Stimulated activated naive CD4-positive, alpha-beta T cell (primary cell): ENCODE measurements at regions not wholly inside any gene's neighbourhood (a gene's known extent, or its start where the extent isn't known, plus 50 kb on each side); places are given as distances from the start of the nearest gene placed in this dataset.
"Not testable (repeated sequence)": the region's sequence is repeated elsewhere in the genome, so short reads cannot be mapped to it uniquely, and the experiment has no call there.

Source experiments
- DNase-seq, 6 experiments: peaks; one replicate each; lab custom pipeline; 2025; lab: John Stamatoyannopoulos, UW

DNA sequence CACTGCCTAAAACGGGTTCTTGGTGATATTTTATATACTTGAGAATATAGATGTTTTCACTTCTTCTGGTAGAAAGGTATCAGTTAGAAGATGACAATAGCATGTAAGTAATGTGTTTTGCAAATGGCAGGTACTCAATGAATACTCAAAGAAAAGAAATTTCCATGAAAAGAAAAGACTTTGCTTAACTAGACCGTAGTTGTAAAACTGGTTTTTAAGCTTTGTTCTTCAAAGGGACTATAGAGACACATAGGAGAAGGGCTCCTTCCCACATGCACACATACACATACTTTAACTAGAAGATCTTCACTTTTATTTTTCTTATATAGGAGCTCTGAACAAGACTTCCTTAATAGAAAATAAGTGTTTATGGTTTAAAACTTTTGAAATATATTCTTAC lies 215.3 kb upstream of the RND3 start:
- no peak for DNase-seq

- no peak for DNase-seq
Measured at GRCh38 chr2:150700666-150701580, 213.5 kb upstream of the RND3 start.

DNA sequence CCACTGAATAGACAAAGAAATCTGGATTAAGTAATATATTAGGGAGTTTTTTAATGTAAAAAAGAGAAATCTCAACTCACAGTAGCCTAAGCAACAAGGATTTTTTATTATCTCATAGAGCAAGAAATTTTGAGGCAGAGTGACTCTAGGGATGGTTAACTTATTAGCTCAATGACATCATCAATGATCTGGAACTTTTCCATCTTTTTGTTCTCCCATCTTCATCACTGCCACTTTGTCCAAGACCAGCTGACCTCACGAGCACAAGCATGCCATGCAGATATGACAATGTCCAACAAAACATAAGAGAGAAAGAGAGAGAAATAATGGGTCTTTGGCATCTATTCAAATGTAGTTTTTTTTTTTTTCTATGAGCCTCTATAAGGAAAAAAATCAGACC lies 211.8 kb upstream of the RND3 start:
- DNase-seq = no peak

DNA sequence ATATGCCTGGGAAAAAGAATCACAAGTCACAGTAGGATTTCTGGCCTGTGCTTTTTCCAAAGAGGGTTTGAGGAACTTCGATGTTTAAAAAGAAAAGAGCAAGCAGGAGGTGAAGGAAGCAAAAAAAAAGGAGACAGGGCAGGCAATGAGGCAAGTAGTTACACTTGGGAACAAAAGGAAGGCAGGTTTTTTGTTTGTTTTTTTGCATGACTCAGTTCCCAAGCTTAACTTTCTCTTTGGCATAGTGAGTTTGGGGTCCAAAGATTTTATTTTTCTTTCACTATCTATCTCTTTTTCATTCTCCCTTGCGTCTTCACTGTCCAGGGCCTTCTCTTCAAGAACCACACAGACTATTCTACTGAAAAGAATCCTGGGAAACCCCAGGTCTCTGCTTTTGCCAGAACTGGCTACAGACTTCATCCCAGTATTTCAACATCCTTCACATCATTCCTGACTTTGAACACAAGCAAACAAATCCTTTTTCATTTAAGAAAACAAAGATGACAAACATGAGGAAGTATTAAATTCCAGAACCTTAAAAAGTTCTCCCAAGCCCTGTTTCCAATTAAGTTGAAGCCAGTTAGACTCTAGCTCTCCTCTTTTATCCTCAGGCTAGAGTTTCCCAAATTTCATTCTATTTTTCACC lies 210.7 kb upstream of the RND3 start:
- DNase-seq = no peak

DNA sequence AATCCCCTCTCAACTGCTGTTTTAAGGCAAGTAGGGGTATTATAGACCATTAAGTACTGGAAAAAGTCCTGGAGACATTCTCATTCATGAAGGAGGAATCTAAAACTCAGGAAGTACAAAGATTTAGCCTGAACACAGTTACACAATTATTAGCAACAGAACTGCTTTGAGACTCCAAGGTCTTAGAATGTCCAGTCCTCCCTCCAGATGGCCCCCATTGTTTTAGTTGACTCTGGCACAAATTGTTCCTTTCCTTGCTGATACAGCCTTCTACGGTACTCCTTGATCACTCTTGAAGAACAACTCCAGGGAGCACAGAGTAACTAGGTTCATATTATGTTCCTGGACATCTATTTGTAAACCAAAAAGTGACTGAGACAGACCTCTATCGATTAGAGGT lies 210.1 kb upstream of the RND3 start:
- DNase-seq = no peak

- no peak for DNase-seq
Measured at GRCh38 chr2:150695451-150696135, 208.1 kb upstream of the RND3 start.

DNA sequence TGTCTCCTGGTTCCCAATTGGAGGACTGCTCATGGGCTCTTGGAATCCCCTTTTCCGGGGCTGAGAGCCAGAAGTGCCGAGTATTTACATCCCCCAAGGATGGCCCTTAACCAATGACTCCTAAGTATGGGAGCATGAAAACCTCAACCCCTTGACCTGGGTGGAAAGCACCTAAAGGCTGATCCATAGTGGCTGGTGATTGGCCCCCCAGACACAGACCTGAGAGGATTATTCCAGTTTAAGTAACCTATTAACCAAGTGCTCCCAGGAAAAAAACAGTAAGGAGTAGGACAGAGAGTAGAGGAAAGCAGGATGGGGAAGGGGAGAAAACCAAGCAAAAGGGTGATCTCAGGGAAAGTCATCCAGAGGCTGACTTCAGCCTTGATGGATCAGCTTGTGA lies 206.1 kb upstream of the RND3 start:
- DNase-seq = no peak

DNA sequence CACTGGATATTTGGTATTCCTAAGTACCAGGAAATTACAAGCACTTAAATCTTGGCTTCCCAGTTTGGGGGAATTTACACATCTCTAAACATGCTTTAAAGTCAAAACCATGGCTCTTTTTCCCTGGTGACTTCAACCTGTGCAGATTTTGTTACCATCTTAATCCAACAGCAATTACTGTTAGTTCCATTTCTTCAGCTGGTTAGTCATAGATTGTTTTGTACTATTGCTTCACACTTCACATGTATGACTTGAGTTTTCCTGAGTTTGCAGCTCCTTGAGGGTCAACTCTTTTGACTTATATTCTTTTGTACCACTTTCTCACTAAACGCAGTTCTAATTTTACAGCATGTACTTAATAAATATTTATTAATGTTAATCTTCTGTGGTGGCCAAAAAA lies 203.4 kb upstream of the RND3 start:
- no peak for DNase-seq

DNA sequence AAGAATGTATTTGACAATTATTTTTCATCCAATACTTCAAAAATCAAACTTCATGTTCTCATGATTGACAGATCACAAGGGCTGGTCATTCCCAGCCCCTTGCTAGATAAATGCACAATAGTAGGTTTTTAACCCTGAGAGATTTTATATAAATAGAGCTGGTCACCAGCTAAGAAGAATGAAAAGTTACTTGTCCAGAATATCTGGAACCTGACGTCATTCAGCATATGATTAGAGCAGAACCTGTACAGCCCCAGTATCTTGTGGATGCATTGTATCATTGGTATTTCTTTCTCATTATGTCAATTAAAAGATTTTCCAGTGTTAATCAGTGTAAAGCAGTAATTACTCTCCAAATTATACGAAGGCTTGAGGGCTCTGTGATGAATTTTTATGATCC lies 202.8 kb upstream of the RND3 start:
- DNase-seq = no peak

GRCh38 chr2:150689590-150689989 lies 202.1 kb upstream of the RND3 start:
- DNase-seq = no peak

- no peak for DNase-seq
Measured at GRCh38 chr2:150688016-150688415, 200.5 kb upstream of the RND3 start.

GRCh38 chr2:150686391-150686790 lies 198.9 kb upstream of the RND3 start:
- DNase-seq = no peak

- no peak for DNase-seq
Measured at GRCh38 chr2:150681120-150681804, 193.8 kb upstream of the RND3 start.

DNA sequence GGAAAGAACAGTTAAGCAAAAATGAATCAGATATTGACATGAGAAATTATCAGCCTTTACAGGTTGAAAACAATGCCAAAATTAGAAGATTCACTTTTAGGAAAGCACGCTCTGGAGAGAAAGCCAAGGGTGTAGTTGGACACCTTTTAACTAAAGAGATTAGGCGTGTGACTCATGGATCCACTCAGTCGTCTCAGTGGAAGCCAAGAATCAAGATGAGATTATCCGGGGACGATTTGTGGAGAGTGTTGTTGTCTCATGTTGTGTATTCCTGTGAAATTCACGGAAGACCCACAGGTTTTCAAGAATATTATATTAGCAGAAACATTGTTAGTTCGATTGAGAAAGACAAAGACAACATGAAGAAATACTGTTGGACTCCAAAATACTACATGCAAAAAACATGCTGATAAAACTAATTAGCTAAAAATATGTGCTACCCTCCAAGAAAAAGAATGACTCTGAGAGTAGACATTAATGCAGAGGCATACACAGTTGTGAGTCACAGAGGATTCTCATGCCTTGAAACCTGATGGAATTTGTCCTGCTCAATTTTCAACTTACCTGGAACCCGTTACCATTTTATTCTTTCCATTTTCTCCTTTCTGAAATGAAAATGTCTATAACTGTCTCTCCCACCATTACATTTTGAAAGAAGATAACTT lies 192.1 kb upstream of the RND3 start:
- DNase-seq = no peak

GRCh38 chr2:150677551-150677950 lies 190.1 kb upstream of the RND3 start:
- no peak for DNase-seq

GRCh38 chr2:150676747-150677383 lies 189.4 kb upstream of the RND3 start:
- no peak for DNase-seq

DNA sequence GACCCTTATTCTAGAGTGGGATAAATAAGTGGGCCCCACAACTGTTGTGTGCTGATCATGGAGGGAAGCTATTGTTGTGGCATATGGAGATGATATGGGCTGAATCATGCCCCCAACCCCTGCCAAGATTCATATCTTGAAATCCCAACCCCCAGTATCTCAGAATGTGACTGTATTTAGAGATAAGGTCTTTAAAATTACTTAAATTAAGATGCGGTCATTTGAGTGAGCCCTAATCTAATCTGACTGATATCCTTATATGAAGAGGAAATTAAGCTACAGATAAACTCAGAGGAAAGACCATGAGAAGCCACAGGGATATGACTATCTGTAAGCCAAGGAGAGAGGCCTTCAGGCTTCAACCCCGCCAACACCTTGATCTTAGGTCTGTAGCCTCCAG lies 188.3 kb upstream of the RND3 start:
- no peak for DNase-seq

DNA sequence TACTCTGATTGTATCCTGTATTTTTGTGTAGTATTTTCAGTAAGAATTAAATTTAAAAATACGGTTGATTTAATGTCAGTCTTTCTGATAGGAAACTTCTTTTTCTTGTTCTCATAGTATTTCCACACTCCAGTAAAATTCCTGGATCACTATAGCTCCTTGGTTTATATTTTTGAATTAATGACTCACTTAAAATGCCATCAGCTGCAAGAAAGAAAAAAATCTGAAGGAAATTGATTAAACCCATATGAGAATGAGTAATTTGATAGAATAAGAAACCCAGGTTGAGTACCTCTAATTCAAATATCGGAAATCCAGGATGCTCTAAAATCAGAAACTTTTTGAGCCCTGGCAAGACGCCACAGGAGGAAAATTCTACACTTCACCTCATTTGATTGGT lies 186.8 kb upstream of the RND3 start:
- DNase-seq = no peak

DNA sequence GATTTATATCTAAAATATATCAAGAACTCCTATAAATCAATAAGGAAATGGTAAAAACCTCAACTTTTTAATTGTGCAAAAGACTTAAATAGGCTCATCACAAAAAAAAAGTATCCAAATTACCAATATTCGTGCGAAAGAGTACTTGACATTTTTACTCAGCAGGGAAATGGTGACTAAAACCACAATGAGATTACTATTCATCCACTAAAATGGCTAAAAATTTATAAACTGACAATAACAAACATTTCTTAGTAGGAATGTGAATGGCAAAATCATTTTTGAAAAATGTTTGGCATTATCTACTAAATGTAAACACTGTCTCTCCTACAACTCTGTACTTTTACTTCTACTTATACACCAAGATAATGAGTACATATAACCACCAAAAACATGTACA lies 184.8 kb upstream of the RND3 start:
- no peak for DNase-seq

DNA sequence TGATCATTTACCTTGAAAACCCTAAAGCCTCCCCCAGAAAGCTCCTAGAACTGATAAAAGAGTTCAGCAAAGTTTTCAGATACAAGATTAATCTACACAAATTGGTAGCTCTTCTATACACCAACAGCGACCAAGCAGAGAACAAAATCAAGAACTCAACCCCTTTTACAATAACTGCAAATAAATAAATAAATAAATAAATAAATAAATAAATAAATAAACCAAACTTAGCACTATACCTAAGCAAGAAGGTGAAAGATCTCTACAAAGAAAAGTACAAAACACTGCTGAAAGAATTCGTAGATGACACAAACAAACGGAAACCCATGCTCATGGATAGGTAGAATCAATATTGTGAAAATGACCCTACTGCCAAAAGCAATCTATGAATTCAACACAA lies 182.0 kb upstream of the RND3 start:
- no peak for DNase-seq

- DNase-seq = not testable (repeated sequence)
Measured at GRCh38 chr2:150667039-150667438, 179.6 kb upstream of the RND3 start.
